BLaER1 (cell line): ENCODE measurements at regions not wholly inside any gene's neighbourhood (a gene's known extent, or its start where the extent isn't known, plus 50 kb on each side); places are given as distances from the start of the nearest gene placed in this dataset.
"Not testable (repeated sequence)": the region's sequence is repeated elsewhere in the genome, so short reads cannot be mapped to it uniquely, and the experiment has no call there.

Experiments used
- H3K27ac ChIP-seq: shearing (Covaris generic); formaldehyde crosslinking; 2 replicates; pipeline ENCODE4 v1.8.1; 2022
- H3K27me3 ChIP-seq: shearing (Covaris generic); formaldehyde crosslinking; 2 replicates; pipeline ENCODE4 v1.8.1; 2022
- H3K36me3 ChIP-seq: shearing (Covaris generic); formaldehyde crosslinking; 2 replicates; pipeline ENCODE4 v1.8.1; 2022
- H3K4me1 ChIP-seq: shearing (Covaris generic); formaldehyde crosslinking; 2 replicates; pipeline ENCODE4 v1.8.1; 2022
- H3K4me2 ChIP-seq: shearing (Covaris generic); formaldehyde crosslinking; 2 replicates; pipeline ENCODE4 v1.8.1; 2022
- H3K4me3 ChIP-seq: shearing (Covaris generic); formaldehyde crosslinking; 2 replicates; pipeline ENCODE4 v1.8.1; 2022
- H3K9ac ChIP-seq: shearing (Covaris generic); formaldehyde crosslinking; 2 replicates; pipeline ENCODE4 v1.8.1; 2022
- H3K9me3 ChIP-seq: shearing (Covaris generic); formaldehyde crosslinking; 2 replicates; pipeline ENCODE4 v1.8.1; 2022
- H4K20me1 ChIP-seq: shearing (Covaris generic); formaldehyde crosslinking; 2 replicates; pipeline ENCODE4 v1.8.1; 2022
- Cebpa-rat ChIP-seq: shearing (Covaris generic); IDR thresholded peaks from 2 replicates; pipeline ENCODE4 v1.8.1; 2022

DNA sequence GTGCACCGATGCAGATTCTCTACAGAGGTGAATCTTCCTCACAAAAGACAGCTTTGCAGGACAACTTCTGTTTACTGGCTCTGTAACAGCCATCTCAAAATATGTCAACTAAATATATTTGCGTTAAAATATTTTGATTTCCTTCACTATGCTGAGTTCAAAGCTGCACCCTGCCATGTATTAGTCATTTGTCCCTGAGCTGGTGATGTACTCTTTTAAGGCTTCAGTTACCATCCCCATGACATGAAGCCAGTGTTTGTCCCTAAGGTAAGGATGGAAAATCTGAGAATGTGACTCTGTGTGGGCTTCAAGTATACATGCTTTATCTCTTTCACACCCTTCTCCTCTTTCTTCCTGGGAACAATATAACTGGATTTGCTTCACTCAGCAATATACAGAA, 70.2 kb upstream of the BTG3 start:
- TF ChIP-seq Cebpa-rat, result no peak
- 0 out of 2 replicates have a peak, but pooled peaks cover 4% of the 10 kb centered on the region for H3K4me1 ChIP-seq
- H3K9ac ChIP-seq, result no peak overlapping the region
- no peak overlapping the region for H3K27ac ChIP-seq
- no peaks in the 10 kb centered on the region for H3K36me3 ChIP-seq
- no peak overlapping the region for H3K4me3 ChIP-seq
- no peaks in the 10 kb centered on the region for H4K20me1 ChIP-seq
- no peak overlapping the region for H3K4me2 ChIP-seq
- H3K27me3 ChIP-seq, result no peaks in the 10 kb centered on the region
- no peaks in the 10 kb centered on the region for H3K9me3 ChIP-seq

DNA sequence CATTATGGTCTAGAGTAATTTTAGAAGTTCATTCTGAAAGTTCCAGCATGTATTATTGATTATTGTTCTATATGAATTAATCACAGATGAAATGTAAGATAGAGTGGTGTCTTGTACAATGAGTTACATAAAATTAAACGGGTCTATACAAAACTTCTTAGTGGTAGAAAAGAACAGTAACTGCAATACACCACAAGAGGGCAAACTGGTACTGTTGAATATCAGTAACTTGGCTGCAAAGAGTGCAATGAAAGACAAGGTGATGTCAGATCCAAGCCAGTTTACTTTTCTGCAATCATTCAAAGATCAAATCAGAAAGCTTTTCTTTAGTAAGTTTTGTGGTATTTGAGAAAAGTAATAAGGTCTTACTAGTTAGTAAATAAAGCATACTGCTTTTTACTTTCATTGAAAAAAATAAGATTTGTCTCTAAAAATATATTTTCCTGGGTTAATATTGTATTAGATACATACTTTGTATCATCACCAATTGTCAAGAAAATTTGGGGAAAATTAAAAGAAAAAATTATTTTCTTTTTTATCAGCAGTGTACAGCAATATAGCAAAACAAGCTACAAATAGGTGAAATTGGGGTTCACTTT, 66.4 kb upstream of the BTG3 start:
- no peak overlapping the region for H3K4me2 ChIP-seq
- no peaks in the 10 kb centered on the region for H3K36me3 ChIP-seq
- no peak overlapping the region for H3K4me3 ChIP-seq
- no peaks in the 10 kb centered on the region for H3K27me3 ChIP-seq
- TF ChIP-seq Cebpa-rat, result no peak
- H3K9me3 ChIP-seq, result no peaks in the 10 kb centered on the region
- H4K20me1 ChIP-seq, result no peaks in the 10 kb centered on the region
- H3K4me1 ChIP-seq, result 0 out of 2 replicates have a peak, but pooled peaks cover 4% of the 10 kb centered on the region
- H3K27ac ChIP-seq, result no peak overlapping the region
- H3K9ac ChIP-seq, result no peak overlapping the region

GRCh38 chr21:17676930-17677329, 64.2 kb upstream of the BTG3 start:
- not testable (repeated sequence) for H3K36me3 ChIP-seq, H3K9ac ChIP-seq, H3K4me1 ChIP-seq, H4K20me1 ChIP-seq, H3K9me3 ChIP-seq, H3K4me3 ChIP-seq, H3K4me2 ChIP-seq, H3K27ac ChIP-seq, H3K27me3 ChIP-seq

- H3K4me3 ChIP-seq, result no peak overlapping the region
- H4K20me1 ChIP-seq, result no peaks in the 10 kb centered on the region
- no peak overlapping the region for H3K9ac ChIP-seq
- no peaks in the 10 kb centered on the region for H3K9me3 ChIP-seq
- H3K27me3 ChIP-seq, result no peaks in the 10 kb centered on the region
- TF ChIP-seq Cebpa-rat, result no peak
- H3K27ac ChIP-seq, result no peak overlapping the region
- H3K4me1 ChIP-seq, result no peaks in the 10 kb centered on the region
- no peak overlapping the region for H3K4me2 ChIP-seq
- H3K36me3 ChIP-seq, result no peaks in the 10 kb centered on the region
Observed at GRCh38 chr21:17674106-17674505, 61.4 kb upstream of the BTG3 start.

- no peak for TF ChIP-seq Cebpa-rat
- no peak overlapping the region for H3K27ac ChIP-seq
- no peak overlapping the region for H3K9ac ChIP-seq
- H4K20me1 ChIP-seq, result no peaks in the 10 kb centered on the region
- H3K36me3 ChIP-seq, result no peaks in the 10 kb centered on the region
- no peaks in the 10 kb centered on the region for H3K9me3 ChIP-seq
- no peak overlapping the region for H3K4me3 ChIP-seq
- no peak overlapping the region for H3K4me2 ChIP-seq
- H3K4me1 ChIP-seq, result no peaks in the 10 kb centered on the region
- H3K27me3 ChIP-seq, result no peaks in the 10 kb centered on the region
Observed at GRCh38 chr21:17673261-17674020, 60.7 kb upstream of the BTG3 start.

DNA sequence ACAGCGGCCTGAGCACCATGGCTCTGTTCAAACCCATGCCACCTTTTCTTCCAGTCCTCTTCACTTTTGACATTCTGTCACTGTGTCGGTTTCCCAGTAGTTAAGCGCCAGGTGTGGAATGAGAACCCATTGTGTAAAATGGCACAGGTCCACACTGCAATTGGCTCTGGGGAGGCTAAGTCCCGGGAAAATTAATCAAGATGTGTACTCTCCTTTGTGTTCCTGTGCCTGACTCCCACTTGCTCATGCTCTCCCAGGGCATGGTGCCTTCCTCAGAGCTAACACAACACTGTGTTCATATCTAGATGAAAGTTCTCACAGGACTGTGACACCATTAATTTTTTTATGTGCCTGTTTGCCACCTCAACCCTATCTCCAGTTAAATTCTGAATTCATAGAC, 59.0 kb upstream of the BTG3 start:
- Histone ChIP-seq H3K9ac (no peak overlapping the region), H3K36me3 (no peaks in the 10 kb centered on the region), H3K27ac (no peak overlapping the region), H3K4me1 (no peaks in the 10 kb centered on the region), H3K27me3 (no peaks in the 10 kb centered on the region), H3K4me2 (no peak overlapping the region), H3K4me3 (no peak overlapping the region), H4K20me1 (no peaks in the 10 kb centered on the region), H3K9me3 (no peaks in the 10 kb centered on the region)
- TF ChIP-seq Cebpa-rat, result no peak

DNA sequence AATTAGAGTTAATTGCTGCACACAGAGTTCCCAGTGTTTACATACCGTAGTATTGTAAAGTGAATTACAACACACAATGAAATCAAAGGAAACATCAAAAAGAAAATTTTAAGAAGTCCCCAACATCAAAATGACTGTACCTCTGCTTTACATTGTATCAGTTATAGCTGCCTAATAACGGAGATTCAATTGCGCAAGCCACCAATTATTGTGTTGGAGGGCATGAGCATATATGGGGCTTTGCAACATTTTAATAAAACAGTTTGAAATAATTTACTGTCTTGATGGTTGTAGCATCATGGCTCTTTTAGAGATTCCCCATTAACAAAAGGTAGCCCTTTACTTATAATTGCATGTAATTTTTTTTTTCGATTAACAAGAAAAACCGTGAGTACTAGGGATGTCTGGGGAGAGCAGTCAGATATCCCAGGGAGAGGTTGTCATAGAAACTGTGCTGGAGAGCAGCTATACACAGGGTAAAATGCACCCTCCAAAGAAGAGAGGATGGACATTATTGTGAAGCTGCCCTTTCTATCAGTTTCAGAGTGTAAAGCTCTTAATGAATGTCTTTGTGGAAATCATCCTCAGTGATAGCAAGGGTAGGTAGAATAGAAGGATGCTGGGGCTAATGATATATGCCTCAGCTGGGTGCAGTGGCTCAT, 55.9 kb upstream of the BTG3 start:
- H3K4me2 ChIP-seq, result no peak overlapping the region
- no peak overlapping the region for H3K27ac ChIP-seq
- H4K20me1 ChIP-seq, result no peaks in the 10 kb centered on the region
- no peaks in the 10 kb centered on the region for H3K27me3 ChIP-seq
- no peak for TF ChIP-seq Cebpa-rat
- H3K4me1 ChIP-seq, result no peaks in the 10 kb centered on the region
- no peaks in the 10 kb centered on the region for H3K9me3 ChIP-seq
- H3K4me3 ChIP-seq, result no peak overlapping the region
- H3K9ac ChIP-seq, result no peak overlapping the region
- no peaks in the 10 kb centered on the region for H3K36me3 ChIP-seq

GRCh38 chr21:17667256-17667655, 54.6 kb upstream of the BTG3 start:
- Histone ChIP-seq H3K27ac (no peak overlapping the region), H4K20me1 (no peaks in the 10 kb centered on the region), H3K4me3 (no peak overlapping the region), H3K4me1 (no peaks in the 10 kb centered on the region), H3K4me2 (no peak overlapping the region), H3K27me3 (no peaks in the 10 kb centered on the region), H3K9me3 (no peaks in the 10 kb centered on the region), H3K36me3 (no peaks in the 10 kb centered on the region), H3K9ac (no peak overlapping the region)
- no peak for TF ChIP-seq Cebpa-rat
